ENCODE measurements at regions not wholly inside any gene's neighbourhood (a gene's known extent, or its start where the extent isn't known, plus 50 kb on each side); places are given as distances from the start of the nearest gene placed in this dataset.

DNA sequence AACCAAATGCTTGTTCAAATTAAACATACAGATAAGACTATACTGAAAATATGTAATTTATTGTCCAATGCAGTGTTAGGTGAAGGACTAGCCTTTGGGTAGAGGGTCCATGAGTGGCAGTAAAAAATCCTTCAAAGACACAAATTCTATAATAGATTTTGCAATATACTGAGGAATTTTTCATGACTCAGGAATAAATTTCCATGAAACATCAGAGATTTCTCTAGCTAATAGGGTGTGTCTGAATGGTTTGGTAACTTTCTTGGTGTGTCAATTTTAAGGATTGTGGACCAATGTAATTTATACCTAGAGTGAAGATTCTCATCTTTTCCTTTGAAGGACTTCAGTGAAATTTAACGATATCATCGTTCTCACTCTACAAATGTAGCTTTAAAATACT, 546.7 kb downstream of the SLITRK5 start:
- TF ChIP-seq, protein P1, sequence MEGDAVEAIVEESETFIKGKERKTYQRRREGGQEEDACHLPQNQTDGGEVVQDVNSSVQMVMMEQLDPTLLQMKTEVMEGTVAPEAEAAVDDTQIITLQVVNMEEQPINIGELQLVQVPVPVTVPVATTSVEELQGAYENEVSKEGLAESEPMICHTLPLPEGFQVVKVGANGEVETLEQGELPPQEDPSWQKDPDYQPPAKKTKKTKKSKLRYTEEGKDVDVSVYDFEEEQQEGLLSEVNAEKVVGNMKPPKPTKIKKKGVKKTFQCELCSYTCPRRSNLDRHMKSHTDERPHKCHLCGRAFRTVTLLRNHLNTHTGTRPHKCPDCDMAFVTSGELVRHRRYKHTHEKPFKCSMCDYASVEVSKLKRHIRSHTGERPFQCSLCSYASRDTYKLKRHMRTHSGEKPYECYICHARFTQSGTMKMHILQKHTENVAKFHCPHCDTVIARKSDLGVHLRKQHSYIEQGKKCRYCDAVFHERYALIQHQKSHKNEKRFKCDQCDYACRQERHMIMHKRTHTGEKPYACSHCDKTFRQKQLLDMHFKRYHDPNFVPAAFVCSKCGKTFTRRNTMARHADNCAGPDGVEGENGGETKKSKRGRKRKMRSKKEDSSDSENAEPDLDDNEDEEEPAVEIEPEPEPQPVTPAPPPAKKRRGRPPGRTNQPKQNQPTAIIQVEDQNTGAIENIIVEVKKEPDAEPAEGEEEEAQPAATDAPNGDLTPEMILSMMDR (IDR thresholded peaks at IDR 0.05): no peak
- no peak for TF ChIP-seq POLR2A (IDR thresholded peaks at IDR 0.05)
- no peaks in the 10 kb centered on the region for H3K27me3 ChIP-seq
- 85 to 94% methylated on average over 2 of the region's 2 CpGs for WGBS, 2 donors
- no peak overlapping the region for H3K27ac ChIP-seq
- no peaks in the 10 kb centered on the region for H3K9me3 ChIP-seq
- no peaks in the 10 kb centered on the region for H3K36me3 ChIP-seq
- H3K4me3 ChIP-seq: no peak overlapping the region
- no peak for DNase-seq
- intact Hi-C loops (cut with DNase I): no loop called here
- no peaks in the 10 kb centered on the region for H3K4me1 ChIP-seq

DNA sequence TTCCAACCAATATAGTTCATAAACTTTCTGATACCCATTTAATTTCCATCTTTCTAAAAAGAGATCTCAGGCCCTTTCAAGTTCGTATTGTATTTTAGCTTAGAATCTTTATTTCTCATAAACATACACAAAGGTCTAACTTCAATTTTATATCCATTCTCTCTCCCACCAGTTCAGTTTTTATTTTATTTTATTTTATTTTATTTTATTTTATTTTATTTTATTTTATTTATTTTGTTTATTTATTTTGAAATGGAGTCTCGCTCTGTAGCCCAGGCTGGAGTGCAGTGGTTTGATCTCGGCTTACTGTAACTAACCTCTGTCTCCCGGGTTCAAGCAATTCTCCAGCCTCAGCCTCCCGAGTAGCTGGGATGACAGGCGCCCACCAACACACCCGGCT, 552.8 kb downstream of the SLITRK5 start:
- H3K4me3 ChIP-seq: no peak overlapping the region
- no peaks in the 10 kb centered on the region for H3K9me3 ChIP-seq
- no peaks in the 10 kb centered on the region for H3K36me3 ChIP-seq
- intact Hi-C loops (cut with DNase I): no loop called here
- H3K4me1 ChIP-seq: no peaks in the 10 kb centered on the region
- no peak for DNase-seq
- H3K27ac ChIP-seq: no peak overlapping the region
- H3K27me3 ChIP-seq: no peaks in the 10 kb centered on the region
- WGBS, 2 donors: 84 to 98% methylated on average over 7 of the region's 7 CpGs
- no peak for TF ChIP-seq POLR2A (IDR thresholded peaks at IDR 0.05)
- TF ChIP-seq, protein P1 (IDR thresholded peaks at IDR 0.05): no peak

DNA sequence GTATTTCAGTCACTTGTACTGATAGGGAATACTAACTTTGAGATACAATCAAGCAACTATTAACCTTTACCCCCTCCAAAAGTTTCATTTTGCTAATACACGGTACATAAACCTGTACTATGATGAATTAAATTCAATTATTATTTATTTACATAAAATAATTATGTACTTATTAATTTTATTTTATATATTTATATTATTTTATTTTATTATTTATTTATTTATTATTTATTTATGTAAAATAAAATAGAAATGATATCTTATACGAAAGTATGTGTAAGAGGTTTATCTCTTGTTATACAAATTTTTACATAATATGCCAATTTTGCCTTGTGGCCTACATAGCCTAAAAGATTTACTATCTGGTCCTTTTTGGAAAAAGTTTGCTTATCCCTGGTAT, 564.3 kb downstream of the SLITRK5 start:
- DNase-seq: no peak
- intact Hi-C loops (cut with DNase I): no loop called here
- Histone ChIP-seq H3K4me3 (no peak overlapping the region), H3K27me3 (no peaks in the 10 kb centered on the region), H3K27ac (no peak overlapping the region), H3K36me3 (no peaks in the 10 kb centered on the region), H3K4me1 (no peaks in the 10 kb centered on the region), H3K9me3 (no peaks in the 10 kb centered on the region)
- WGBS, 2 donors: 81 to 84% methylated on average over 2 of the region's 2 CpGs
- TF ChIP-seq, protein P1 (IDR thresholded peaks at IDR 0.05): no peak
- no peak for TF ChIP-seq POLR2A (IDR thresholded peaks at IDR 0.05)

DNA sequence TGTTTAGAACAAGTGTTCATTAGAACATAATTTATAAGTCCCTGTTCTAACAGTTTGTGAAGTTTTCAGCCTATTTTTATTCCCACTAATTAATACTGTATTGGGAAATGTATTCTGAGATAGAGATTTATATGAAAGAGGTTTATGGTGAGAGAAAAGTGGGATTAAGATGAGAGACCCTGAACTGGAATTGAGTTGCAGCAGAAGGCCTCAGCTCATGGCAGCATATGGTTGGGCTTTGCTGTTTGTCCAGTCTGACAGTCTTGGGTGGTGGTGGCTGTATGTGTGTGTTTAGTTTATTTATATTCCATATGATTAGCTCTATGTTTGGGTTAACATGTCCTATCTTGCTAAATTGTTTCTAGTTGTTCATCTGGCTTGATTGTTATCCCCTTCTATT, 575.1 kb downstream of the SLITRK5 start:
- no peaks in the 10 kb centered on the region for H3K36me3 ChIP-seq
- no peak overlapping the region for H3K4me3 ChIP-seq
- no peaks in the 10 kb centered on the region for H3K4me1 ChIP-seq
- TF ChIP-seq, protein P1 (IDR thresholded peaks at IDR 0.05): no peak
- H3K27ac ChIP-seq: no peak overlapping the region
- H3K27me3 ChIP-seq: no peaks in the 10 kb centered on the region
- intact Hi-C loops (cut with DNase I): no loop called here
- DNase-seq: no peak
- no peaks in the 10 kb centered on the region for H3K9me3 ChIP-seq

DNA sequence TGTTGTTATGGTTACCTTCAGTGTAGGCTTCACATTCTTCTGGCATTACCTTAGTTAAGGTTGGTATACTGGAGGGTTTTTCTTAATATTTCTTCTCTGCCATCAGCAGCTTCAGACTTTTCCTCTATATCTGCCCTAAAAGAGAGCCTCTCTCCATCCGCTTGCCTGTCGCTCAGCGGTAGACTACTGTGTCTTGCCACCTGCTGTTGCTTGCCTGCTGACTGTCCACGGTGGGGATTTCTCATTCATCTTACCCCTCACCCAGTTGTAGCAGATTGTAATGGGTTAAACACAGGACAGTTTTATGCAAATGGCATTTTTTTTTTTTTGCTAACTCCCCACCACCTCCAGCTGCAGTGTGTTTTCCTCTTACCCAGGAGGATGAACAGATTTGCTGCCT, 577.2 kb downstream of the SLITRK5 start:
- Histone ChIP-seq H3K9me3 (no peaks in the 10 kb centered on the region), H3K4me1 (no peaks in the 10 kb centered on the region), H3K36me3 (no peaks in the 10 kb centered on the region), H3K27ac (no peak overlapping the region), H3K27me3 (no peaks in the 10 kb centered on the region), H3K4me3 (no peak overlapping the region)
- 65 to 66% methylated on average over 4 of the region's 4 CpGs for WGBS, 2 donors
- intact Hi-C loops (cut with DNase I): no loop called here
- DNase-seq: no peak
- TF ChIP-seq, protein P1 (IDR thresholded peaks at IDR 0.05): no peak
- TF ChIP-seq POLR2A (IDR thresholded peaks at IDR 0.05): no peak

Data from esophagus squamous epithelium (tissue), 5 donors.